Left lung (tissue), 4 donors: ENCODE measurements at regions not wholly inside any gene's neighbourhood (a gene's known extent, or its start where the extent isn't known, plus 50 kb on each side); places are given as distances from the start of the nearest gene placed in this dataset.

Experiments
- ATAC-seq: fragments of 200-7000 bp; cut with Tn5 transposase; one replicate; pipeline ENCODE4 v1.9.1; 2020; ENCODE audit warnings: moderate library complexity
- DNase-seq, 4 donors: peaks; one replicate each; pipeline ENCODE4 v3.0.0-alpha.2; 2013 to 2020
- H3K27ac ChIP-seq, 2 donors: fragments of 200-600 bp; sonication (generic) in 1 of 2; one replicate each; pipeline versions ENCODE4 v1.5.0 to v1.8.0; 2020 to 2021
- H3K27me3 ChIP-seq, 2 donors: fragments of 200-600 bp; sonication (generic) in 1 of 2; one replicate each; pipeline versions ENCODE4 v1.5.0 to v1.8.0; 2020 to 2021
- H3K36me3 ChIP-seq, 2 donors: fragments of 200-600 bp; sonication (generic) in 1 of 2; one replicate each; pipeline versions ENCODE4 v1.5.0 to v1.8.0; 2020 to 2021
- H3K4me1 ChIP-seq, 2 donors: fragments of 200-600 bp; one replicate each; pipeline ENCODE4 v1.8.0; 2021
- H3K4me3 ChIP-seq, 2 donors: fragments of 200-600 bp; sonication (generic) in 1 of 2; one replicate each; pipeline versions ENCODE4 v1.5.0 to v1.8.0; 2020 to 2021; ENCODE audit warnings: mild to moderate bottlenecking in 1 of 2
- H3K9me3 ChIP-seq, 2 donors: fragments of 200-600 bp; sonication (generic) in 1 of 2; one replicate each; pipeline versions ENCODE4 v1.5.0 to v1.8.0; 2020 to 2021
- intact Hi-C, 2 donors: fragments of 100-400 bp; cut with DNase I; formaldehyde crosslinking; loops; one replicate each; pipeline versions ENCODE4 v1.11.2 to v1.14.2; 2022
- TF ChIP-seq, protein P1 (sequence below), 2 donors: fragments of 200-600 bp; sonication (generic) in 1 of 2; IDR thresholded peaks; one replicate each; pipeline versions ENCODE4 v1.5.0 to v1.8.0; 2021; ENCODE audit warnings: antibody characterized with exemption in 2 of 2
- donor health status: DM: no; HTN: yes; CAD: no.
- donor health status: DM: no; HTN: no; CAD: no.

DNA sequence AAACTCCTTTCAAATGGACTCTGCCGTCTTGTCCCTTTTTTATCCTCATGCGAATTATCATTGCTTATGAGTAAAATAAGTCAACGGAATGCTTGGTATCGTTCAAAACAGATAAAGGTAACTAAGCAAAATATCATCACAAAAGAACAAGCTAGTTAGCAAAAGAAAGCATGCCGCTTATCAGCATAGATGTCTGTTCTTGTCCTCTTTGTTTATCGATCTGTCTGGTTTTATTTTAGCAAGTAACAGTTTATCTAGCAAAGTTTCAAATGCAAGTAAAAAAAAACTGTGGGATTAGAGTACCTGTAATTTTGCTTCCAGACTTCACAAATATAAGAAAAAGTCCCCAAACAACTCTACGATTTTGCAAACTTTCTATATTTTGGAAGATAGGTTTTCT lies 561.5 kb downstream of the USP25 start:
- TF ChIP-seq, protein P1, sequence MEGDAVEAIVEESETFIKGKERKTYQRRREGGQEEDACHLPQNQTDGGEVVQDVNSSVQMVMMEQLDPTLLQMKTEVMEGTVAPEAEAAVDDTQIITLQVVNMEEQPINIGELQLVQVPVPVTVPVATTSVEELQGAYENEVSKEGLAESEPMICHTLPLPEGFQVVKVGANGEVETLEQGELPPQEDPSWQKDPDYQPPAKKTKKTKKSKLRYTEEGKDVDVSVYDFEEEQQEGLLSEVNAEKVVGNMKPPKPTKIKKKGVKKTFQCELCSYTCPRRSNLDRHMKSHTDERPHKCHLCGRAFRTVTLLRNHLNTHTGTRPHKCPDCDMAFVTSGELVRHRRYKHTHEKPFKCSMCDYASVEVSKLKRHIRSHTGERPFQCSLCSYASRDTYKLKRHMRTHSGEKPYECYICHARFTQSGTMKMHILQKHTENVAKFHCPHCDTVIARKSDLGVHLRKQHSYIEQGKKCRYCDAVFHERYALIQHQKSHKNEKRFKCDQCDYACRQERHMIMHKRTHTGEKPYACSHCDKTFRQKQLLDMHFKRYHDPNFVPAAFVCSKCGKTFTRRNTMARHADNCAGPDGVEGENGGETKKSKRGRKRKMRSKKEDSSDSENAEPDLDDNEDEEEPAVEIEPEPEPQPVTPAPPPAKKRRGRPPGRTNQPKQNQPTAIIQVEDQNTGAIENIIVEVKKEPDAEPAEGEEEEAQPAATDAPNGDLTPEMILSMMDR (IDR thresholded peaks at IDR 0.05), result no peak
- no peaks in the 10 kb centered on the region for H3K9me3 ChIP-seq
- DNase-seq, result no peak
- intact Hi-C loops, result no loop called here
- H3K27ac ChIP-seq, result no peak overlapping the region
- no peak for ATAC-seq
- H3K4me1 ChIP-seq, result no peaks in the 10 kb centered on the region
- no peak overlapping the region for H3K4me3 ChIP-seq
- H3K36me3 ChIP-seq, result no peaks in the 10 kb centered on the region
- H3K27me3 ChIP-seq, result no peaks in the 10 kb centered on the region

DNA sequence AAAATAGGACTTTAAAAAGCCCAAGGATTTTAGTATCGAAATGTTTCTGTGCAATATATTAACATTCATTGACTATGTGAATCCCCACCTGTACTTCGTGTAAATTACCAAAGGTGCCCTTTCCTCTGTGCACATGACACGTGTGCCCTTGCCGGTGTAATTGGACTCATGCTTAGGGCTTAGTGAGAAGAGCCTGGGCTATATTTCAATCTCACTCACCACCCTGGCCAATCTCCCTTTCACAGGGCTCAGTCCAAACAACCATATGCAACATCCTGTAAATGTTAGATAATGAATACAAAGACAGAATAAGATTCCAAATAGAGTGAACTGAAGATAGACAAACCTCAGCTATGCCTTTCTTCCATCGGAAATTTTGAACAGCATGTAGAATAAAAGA lies 564.3 kb downstream of the USP25 start:
- no peak for DNase-seq
- Histone ChIP-seq H3K27me3 (no peaks in the 10 kb centered on the region), H3K4me3 (no peak overlapping the region), H3K27ac (no peak overlapping the region), H3K36me3 (no peaks in the 10 kb centered on the region), H3K9me3 (peaks cover 0 to 6% of the 10 kb centered on the region in 2 donors), H3K4me1 (no peaks in the 10 kb centered on the region)
- TF ChIP-seq, protein P1 (IDR thresholded peaks at IDR 0.05), result no peak
- intact Hi-C loops, result no loop called here
- ATAC-seq, result no peak

DNA sequence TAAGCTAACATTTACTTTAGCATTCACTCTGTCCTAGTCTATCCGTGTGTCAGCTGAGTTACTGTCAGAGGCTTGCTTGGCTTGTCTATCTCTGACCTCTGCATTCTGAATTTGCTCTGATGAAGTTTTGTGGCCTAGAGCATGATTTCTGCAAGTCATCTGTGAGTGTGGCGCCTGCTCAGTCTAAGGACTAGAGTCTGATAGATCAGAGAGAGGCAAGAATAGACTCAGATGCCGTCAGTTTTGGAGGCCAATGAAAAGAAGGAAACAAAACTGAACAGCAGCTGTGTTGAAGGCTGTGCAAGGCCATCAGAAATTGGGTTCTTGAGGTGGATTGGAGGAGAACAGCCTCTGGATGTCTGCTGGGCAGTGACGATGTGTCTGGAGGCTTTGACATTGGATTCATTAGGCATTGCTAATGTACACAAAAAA lies 573.1 kb downstream of the USP25 start:
- no peaks in the 10 kb centered on the region for H3K27me3 ChIP-seq
- ATAC-seq (peak; percentile 37), DNase-seq (no peak)
- H3K4me3 ChIP-seq, result no peak overlapping the region
- H3K9me3 ChIP-seq, result peaks cover 0 to 1% of the 10 kb centered on the region in 2 donors
- intact Hi-C loops, result no loop called here
- TF ChIP-seq, protein P1 (IDR thresholded peaks at IDR 0.05), result no peak
- H3K36me3 ChIP-seq, result no peaks in the 10 kb centered on the region
- H3K27ac ChIP-seq, result peak overlapping the region in 1 of 2 donors; percentile 49
- no peaks in the 10 kb centered on the region for H3K4me1 ChIP-seq

DNA sequence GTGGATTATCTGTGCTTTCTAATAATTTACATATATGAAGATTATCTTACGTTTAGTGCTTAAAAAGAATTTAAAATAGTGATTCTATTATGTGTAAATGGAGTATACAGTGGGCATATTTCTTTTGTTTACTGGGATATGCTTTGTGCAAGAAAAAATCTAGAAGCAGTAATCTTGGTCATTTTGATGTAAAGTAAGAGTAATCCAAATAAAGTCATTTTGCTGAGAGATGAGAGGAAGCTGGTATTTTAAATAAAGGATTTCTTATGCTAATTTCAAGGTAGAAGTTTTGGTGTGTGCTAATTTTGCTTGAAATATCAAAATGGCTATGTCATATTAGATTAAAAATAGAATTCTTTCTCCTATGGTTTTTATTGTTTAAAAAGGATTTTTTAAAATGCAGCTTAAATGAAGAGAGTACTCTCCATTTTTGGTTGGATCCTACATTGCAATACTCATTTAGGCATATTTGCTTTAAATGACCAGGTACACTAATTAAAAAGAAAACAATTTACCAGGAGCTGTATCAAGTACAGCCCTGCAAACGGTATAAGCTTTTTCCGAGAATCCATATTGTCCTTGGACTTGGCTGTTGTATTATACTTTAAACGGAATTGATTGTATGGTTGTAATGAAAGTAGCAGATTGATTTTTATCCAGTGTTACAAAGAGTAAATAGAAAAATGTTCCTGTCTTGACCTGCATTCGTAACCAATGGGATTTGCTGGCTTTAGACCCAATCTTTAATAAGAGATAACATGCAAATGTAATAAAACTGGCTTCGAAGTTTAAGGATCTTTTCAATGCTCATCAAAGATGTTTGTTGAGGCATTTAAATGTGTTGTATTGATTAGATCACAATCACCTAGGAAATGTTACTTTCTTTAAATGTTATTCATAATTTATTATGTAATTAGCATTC lies 574.7 kb downstream of the USP25 start:
- no peaks in the 10 kb centered on the region for H3K36me3 ChIP-seq
- TF ChIP-seq, protein P1 (IDR thresholded peaks at IDR 0.05), result no peak
- H3K4me1 ChIP-seq, result no peaks in the 10 kb centered on the region
- intact Hi-C loops, result no loop called here
- H3K9me3 ChIP-seq, result no peaks in the 10 kb centered on the region
- no peak overlapping the region for H3K27ac ChIP-seq
- no peaks in the 10 kb centered on the region for H3K27me3 ChIP-seq
- DNase-seq (no peak), ATAC-seq (no peak)
- no peak overlapping the region for H3K4me3 ChIP-seq

DNA sequence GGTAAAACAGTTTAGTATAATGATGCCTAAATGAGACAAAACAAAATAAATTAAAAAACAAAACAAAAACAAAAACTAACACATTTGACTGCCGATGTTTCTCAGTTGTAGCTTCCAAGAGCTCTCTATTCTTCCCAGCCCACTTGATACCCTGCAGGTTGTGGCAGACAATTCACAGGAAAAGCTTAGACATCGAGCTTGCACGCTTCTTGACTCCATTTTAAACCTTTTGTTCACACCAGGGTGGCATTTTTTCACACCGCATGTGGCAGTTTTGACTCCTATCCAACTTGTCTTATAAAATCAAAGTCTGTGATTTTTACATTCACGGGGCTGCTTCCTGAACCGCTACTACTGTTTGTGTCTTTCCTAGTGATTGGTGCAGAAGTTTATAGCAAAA lies 575.9 kb downstream of the USP25 start:
- Histone ChIP-seq H3K27me3 (no peaks in the 10 kb centered on the region), H3K4me3 (no peak overlapping the region), H3K9me3 (no peaks in the 10 kb centered on the region), H3K4me1 (no peaks in the 10 kb centered on the region), H3K27ac (no peak overlapping the region), H3K36me3 (no peaks in the 10 kb centered on the region)
- intact Hi-C loops, result no loop called here
- TF ChIP-seq, protein P1 (IDR thresholded peaks at IDR 0.05), result no peak
- ATAC-seq (no peak), DNase-seq (no peak)
